ENCODE measurements at regions not wholly inside any gene's neighbourhood (a gene's known extent, or its start where the extent isn't known, plus 50 kb on each side); places are given as distances from the start of the nearest gene placed in this dataset.

DNA sequence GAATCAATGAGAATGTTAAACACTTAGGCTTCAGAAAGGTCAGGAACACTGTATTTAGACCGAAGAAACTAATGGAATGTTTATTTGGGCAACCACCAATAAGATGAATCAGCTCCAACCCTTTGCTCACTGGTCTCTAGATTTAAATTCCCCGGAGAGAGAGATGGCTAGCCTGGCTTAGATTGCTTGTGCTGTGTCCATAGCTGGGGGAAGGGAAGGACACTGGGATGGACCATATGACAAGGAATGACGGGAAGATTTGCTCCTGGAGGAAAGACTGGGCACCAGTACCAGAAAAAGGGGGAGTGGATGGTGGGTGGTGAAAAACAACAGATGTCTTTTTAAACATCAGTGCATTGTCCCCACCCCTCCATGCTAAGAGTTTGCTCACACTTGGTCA, 426.6 kb downstream of the DUSP10 start:
- peaks cover 0 to 12% of the 10 kb centered on the region in 2 experiments; a peak in 2 of 4 replicates for H3K4me1 ChIP-seq (ENCODE audit: control insufficient read depth in 1 of 2, insufficient read depth in 2 of 2, low read depth in 1 of 2, low read length in 1 of 2)
- no peak overlapping the region for H3K4me3 ChIP-seq (ENCODE audit: low read depth in 2 of 2, low read length in 1 of 2)
- H3F3A ChIP-seq (replicated peaks; ENCODE audit: insufficient read depth), result peaks cover 3% of the 10 kb centered on the region
- no peaks in the 10 kb centered on the region for H3K9me3 ChIP-seq
- 0 out of 2 replicates have a peak overlapping the region, but pooled peaks have one; percentile 19 for H2AFZ ChIP-seq (ENCODE audit: low read depth)
- no peaks in the 10 kb centered on the region for H3K9me2 ChIP-seq
- H3K27ac ChIP-seq (ENCODE audit: low read depth in 2 of 2, low read length in 1 of 2), result peak overlapping the region; percentile 71 to 80; a peak in 3 of 4 replicates
- H3K36me3 ChIP-seq (replicated peaks in 1 of 2; ENCODE audit: control insufficient read depth in 1 of 2, insufficient read depth in 2 of 2, low read length in 1 of 2), result no peaks in the 10 kb centered on the region
- WGBS (ENCODE audit: low lambda C conversion rate), result 21% methylated on average over 3 of the region's 3 CpGs
- H4K20me1 ChIP-seq (ENCODE audit: insufficient read depth), result no peaks in the 10 kb centered on the region
- TF ChIP-seq, protein P1, sequence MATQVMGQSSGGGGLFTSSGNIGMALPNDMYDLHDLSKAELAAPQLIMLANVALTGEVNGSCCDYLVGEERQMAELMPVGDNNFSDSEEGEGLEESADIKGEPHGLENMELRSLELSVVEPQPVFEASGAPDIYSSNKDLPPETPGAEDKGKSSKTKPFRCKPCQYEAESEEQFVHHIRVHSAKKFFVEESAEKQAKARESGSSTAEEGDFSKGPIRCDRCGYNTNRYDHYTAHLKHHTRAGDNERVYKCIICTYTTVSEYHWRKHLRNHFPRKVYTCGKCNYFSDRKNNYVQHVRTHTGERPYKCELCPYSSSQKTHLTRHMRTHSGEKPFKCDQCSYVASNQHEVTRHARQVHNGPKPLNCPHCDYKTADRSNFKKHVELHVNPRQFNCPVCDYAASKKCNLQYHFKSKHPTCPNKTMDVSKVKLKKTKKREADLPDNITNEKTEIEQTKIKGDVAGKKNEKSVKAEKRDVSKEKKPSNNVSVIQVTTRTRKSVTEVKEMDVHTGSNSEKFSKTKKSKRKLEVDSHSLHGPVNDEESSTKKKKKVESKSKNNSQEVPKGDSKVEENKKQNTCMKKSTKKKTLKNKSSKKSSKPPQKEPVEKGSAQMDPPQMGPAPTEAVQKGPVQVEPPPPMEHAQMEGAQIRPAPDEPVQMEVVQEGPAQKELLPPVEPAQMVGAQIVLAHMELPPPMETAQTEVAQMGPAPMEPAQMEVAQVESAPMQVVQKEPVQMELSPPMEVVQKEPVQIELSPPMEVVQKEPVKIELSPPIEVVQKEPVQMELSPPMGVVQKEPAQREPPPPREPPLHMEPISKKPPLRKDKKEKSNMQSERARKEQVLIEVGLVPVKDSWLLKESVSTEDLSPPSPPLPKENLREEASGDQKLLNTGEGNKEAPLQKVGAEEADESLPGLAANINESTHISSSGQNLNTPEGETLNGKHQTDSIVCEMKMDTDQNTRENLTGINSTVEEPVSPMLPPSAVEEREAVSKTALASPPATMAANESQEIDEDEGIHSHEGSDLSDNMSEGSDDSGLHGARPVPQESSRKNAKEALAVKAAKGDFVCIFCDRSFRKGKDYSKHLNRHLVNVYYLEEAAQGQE (IDR thresholded peaks at IDR 0.05; ENCODE audit: low read depth, low read length), result no peak
- TF ChIP-seq RXRA (IDR thresholded peaks at IDR 0.05; ENCODE audit: borderline replicate concordance, low read depth) (peak; percentile 64), RCOR1 (IDR thresholded peaks at IDR 0.05; ENCODE audit: low read length) (no peak), TCF12 (IDR thresholded peaks at IDR 0.05) (peak; percentile 45), JUND (IDR thresholded peaks at IDR 0.05) (peak; percentile 35; the same call in 1 of the 2 replicates), EP300 (IDR thresholded peaks at IDR 0.05; ENCODE audit: borderline replicate concordance in 1 of 2, low read depth in 1 of 2, low read length in 1 of 2) (0 out of 4 replicates have a peak, but pooled peaks of 1 of the 2 experiments have one; percentile 19), FOSL2 (IDR thresholded peaks at IDR 0.05; ENCODE audit: borderline replicate concordance, low read depth) (peak; percentile 37; the same call in 1 of the 2 replicates), NFIC (IDR thresholded peaks at IDR 0.05; ENCODE audit: borderline replicate concordance) (peak; percentile 68), TEAD4 (IDR thresholded peaks at IDR 0.05; ENCODE audit: borderline replicate concordance, insufficient read depth) (0 out of 2 replicates have a peak, but pooled peaks have one; percentile 27)
- TF ChIP-seq, protein P2, sequence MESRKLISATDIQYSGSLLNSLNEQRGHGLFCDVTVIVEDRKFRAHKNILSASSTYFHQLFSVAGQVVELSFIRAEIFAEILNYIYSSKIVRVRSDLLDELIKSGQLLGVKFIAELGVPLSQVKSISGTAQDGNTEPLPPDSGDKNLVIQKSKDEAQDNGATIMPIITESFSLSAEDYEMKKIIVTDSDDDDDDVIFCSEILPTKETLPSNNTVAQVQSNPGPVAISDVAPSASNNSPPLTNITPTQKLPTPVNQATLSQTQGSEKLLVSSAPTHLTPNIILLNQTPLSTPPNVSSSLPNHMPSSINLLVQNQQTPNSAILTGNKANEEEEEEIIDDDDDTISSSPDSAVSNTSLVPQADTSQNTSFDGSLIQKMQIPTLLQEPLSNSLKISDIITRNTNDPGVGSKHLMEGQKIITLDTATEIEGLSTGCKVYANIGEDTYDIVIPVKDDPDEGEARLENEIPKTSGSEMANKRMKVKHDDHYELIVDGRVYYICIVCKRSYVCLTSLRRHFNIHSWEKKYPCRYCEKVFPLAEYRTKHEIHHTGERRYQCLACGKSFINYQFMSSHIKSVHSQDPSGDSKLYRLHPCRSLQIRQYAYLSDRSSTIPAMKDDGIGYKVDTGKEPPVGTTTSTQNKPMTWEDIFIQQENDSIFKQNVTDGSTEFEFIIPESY (IDR thresholded peaks at IDR 0.05; ENCODE audit: borderline replicate concordance, low read depth), result no peak
- TF ChIP-seq, protein P3, sequence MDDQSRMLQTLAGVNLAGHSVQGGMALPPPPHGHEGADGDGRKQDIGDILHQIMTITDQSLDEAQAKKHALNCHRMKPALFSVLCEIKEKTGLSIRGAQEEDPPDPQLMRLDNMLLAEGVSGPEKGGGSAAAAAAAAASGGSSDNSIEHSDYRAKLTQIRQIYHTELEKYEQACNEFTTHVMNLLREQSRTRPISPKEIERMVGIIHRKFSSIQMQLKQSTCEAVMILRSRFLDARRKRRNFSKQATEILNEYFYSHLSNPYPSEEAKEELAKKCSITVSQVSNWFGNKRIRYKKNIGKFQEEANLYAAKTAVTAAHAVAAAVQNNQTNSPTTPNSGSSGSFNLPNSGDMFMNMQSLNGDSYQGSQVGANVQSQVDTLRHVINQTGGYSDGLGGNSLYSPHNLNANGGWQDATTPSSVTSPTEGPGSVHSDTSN (IDR thresholded peaks at IDR 0.05), result peak; percentile 5; the same call in 1 of the 2 replicates
- no peaks in the 10 kb centered on the region for H3K27me3 ChIP-seq (ENCODE audit: insufficient read depth)
- H3K4me2 ChIP-seq, result peak overlapping the region; percentile 33; the same call in 1 of the 2 replicates
- no peak overlapping the region for H3K9ac ChIP-seq
- DNase-seq, result no peak
- ChIA-PET POLR2A (no interaction called here), CTCF (no interaction called here)
- H3K79me2 ChIP-seq (ENCODE audit: insufficient read depth), result no peaks in the 10 kb centered on the region
